ENCODE measurements at regions not wholly inside any gene's neighbourhood (a gene's known extent, or its start where the extent isn't known, plus 50 kb on each side); places are given as distances from the start of the nearest gene placed in this dataset.

- intact Hi-C loops (cut with DNase I) = no loop called here
- Histone ChIP-seq H3K27ac (no peak overlapping the region), H3K9me3 (no peaks in the 10 kb centered on the region), H3K4me3 (no peak overlapping the region), H3K27me3 (no peaks in the 10 kb centered on the region), H3K4me1 (no peaks in the 10 kb centered on the region), H3K36me3 (no peaks in the 10 kb centered on the region)
- WGBS (ENCODE audit: insufficient coverage, low coverage, low lambda C conversion rate, missing lambda C conversion rate) = 75% methylated on average over 2 of the region's 2 CpGs
- no peak for ATAC-seq
- TF ChIP-seq, protein P1, sequence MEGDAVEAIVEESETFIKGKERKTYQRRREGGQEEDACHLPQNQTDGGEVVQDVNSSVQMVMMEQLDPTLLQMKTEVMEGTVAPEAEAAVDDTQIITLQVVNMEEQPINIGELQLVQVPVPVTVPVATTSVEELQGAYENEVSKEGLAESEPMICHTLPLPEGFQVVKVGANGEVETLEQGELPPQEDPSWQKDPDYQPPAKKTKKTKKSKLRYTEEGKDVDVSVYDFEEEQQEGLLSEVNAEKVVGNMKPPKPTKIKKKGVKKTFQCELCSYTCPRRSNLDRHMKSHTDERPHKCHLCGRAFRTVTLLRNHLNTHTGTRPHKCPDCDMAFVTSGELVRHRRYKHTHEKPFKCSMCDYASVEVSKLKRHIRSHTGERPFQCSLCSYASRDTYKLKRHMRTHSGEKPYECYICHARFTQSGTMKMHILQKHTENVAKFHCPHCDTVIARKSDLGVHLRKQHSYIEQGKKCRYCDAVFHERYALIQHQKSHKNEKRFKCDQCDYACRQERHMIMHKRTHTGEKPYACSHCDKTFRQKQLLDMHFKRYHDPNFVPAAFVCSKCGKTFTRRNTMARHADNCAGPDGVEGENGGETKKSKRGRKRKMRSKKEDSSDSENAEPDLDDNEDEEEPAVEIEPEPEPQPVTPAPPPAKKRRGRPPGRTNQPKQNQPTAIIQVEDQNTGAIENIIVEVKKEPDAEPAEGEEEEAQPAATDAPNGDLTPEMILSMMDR (IDR thresholded peaks at IDR 0.05) = no peak
- no peak for TF ChIP-seq POLR2A (IDR thresholded peaks at IDR 0.05)
- no peak for DNase-seq
These were observed 950.6 kb downstream of the TYW1 start for GRCh38 chr7:67947191-67947590.

DNA sequence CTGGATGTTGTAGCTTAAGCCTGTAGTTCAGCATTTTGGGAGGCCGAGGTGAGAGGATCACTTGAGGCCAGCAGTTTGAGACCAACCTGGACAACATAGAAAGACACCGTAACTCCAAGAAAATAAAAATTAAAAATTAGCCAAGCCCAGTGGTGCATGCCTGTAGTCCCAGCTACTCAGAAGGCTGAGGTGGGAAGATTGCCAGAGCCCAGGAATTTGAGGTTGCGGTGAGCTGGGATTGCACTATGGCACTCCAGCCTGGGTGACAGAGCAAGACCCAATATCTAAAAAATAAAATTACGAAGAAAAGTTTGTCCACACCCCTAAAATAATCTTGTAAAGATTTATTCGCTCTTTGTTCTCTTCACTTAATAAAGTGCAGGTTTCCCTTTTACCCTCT is 951.0 kb downstream of the TYW1 start:
- DNase-seq (no peak), ATAC-seq (no peak)
- no peak overlapping the region for H3K4me3 ChIP-seq
- TF ChIP-seq, protein P1 (IDR thresholded peaks at IDR 0.05) = no peak
- no peak for TF ChIP-seq POLR2A (IDR thresholded peaks at IDR 0.05)
- intact Hi-C loops (cut with DNase I) = no loop called here
- H3K36me3 ChIP-seq = no peaks in the 10 kb centered on the region
- H3K4me1 ChIP-seq = no peaks in the 10 kb centered on the region
- WGBS (ENCODE audit: insufficient coverage, low coverage, low lambda C conversion rate, missing lambda C conversion rate) = 87% methylated on average over 5 of the region's 5 CpGs
- H3K9me3 ChIP-seq = no peaks in the 10 kb centered on the region
- no peaks in the 10 kb centered on the region for H3K27me3 ChIP-seq
- H3K27ac ChIP-seq = no peak overlapping the region

DNA sequence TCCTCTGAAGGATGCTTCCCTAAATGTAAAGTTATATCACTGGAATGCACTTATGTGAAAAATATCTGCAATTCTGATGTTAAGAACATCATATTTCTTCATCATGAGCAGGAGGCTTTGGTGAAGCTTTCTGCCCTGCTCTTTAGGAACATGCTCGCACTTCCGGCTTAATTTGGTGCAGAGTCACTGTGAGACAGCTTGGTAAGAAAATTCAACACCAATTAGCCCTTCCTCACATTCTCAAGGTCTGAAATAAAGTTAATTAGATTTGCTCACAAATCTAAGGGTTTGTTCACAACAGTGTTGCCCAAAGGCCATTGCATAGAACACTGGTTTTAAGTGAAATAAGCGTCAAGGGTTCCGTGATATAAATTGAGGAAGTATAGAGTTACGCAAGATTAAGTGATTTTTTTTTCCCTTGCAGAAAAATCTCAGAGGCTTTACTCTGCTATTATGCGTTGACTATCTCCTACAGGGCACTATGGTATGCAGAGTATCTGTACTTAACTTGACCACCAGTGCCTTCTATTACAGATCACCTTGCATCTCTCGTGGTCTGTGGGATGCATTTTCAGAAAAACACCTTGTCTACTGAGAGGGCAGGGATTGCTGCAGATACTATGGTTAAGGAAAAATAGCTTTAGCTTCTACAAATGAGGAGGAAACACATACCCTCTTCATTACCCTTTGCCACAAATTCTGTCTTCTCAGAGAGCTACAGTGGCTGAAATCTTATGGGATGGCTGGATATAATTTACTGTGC is 953.9 kb downstream of the TYW1 start:
- H3K36me3 ChIP-seq = no peaks in the 10 kb centered on the region
- no peak overlapping the region for H3K4me3 ChIP-seq
- TF ChIP-seq, protein P1 (IDR thresholded peaks at IDR 0.05) = no peak
- TF ChIP-seq POLR2A (IDR thresholded peaks at IDR 0.05) = no peak
- no peak for DNase-seq
- 56% methylated on average over 7 of the region's 7 CpGs for WGBS (ENCODE audit: insufficient coverage, low coverage, low lambda C conversion rate, missing lambda C conversion rate)
- intact Hi-C loops (cut with DNase I) = no loop called here
- H3K4me1 ChIP-seq = no peaks in the 10 kb centered on the region
- H3K27me3 ChIP-seq = no peaks in the 10 kb centered on the region
- no peak for ATAC-seq
- H3K27ac ChIP-seq = no peak overlapping the region
- H3K9me3 ChIP-seq = no peaks in the 10 kb centered on the region

GRCh38 chr7:67955061-67955460 is 958.4 kb downstream of the TYW1 start:
- 45% methylated on average over 3 of the region's 3 CpGs for WGBS (ENCODE audit: insufficient coverage, low coverage, low lambda C conversion rate, missing lambda C conversion rate)
- Histone ChIP-seq H3K4me1 (no peaks in the 10 kb centered on the region), H3K36me3 (no peaks in the 10 kb centered on the region), H3K4me3 (no peak overlapping the region), H3K9me3 (no peaks in the 10 kb centered on the region), H3K27me3 (no peaks in the 10 kb centered on the region), H3K27ac (no peak overlapping the region)
- ATAC-seq (no peak), DNase-seq (no peak)
- TF ChIP-seq POLR2A (IDR thresholded peaks at IDR 0.05) = no peak
- TF ChIP-seq, protein P1 (IDR thresholded peaks at IDR 0.05) = no peak
- intact Hi-C loops (cut with DNase I) = no loop called here
